ENCODE measurements at regions not wholly inside any gene's neighbourhood (a gene's known extent, or its start where the extent isn't known, plus 50 kb on each side); places are given as distances from the start of the nearest gene placed in this dataset.

DNA sequence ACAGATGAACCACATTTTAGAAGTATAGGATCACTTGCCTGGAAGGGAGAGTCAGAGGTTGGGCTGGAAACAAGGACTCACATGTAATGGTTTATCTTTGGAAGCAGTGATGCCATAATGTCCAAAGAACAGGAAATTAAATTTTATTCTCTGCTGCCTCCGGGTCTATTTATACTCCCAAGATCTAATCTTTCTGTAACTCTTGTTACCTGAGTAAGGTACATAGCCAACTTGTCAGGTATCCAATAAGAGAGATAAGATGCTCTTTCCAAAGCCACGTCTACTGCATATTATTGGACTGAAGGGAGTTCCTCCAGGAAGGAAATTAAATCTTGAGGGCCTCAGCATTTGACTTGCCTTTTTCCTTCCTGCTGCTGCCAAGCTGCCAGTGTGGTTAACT, 71.0 kb downstream of the CRYGS start:
- WGBS (ENCODE audit: insufficient coverage, low coverage, low lambda C conversion rate, missing lambda C conversion rate): 48% methylated on average over 2 of the region's 2 CpGs
- H3K9me3 ChIP-seq: no peaks in the 10 kb centered on the region

DNA sequence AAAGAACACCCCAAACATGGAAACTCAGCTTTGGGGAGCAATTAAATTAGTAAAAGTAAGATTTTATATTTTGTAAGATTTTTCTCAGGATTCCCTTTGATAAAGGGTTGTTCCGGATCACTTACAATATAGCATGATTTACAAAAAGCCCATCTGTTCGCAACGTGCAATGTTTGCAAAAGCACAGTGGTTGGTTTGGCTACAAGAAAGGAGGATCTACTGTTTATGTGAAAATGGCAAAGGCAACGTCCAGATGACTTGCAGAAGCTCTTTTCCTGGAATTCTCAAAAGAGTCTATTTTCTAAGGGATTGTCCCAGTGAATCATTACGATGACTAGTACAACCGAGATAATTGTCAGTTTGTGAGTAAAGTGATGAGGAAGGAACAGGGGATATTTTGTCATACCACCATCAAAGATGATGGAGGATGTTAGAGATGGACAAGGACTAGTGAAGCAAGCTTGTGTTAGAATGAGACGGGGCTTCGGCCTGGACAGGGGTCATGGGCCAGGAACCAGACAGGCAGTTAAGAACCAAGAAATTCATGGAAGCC, 71.6 kb downstream of the CRYGS start:
- Histone ChIP-seq H3K9me3 (no peaks in the 10 kb centered on the region), H3K4me1 (no peaks in the 10 kb centered on the region), H3K27ac (no peak overlapping the region), H3K27me3 (no peaks in the 10 kb centered on the region), H3K4me3 (no peak overlapping the region), H3K36me3 (no peaks in the 10 kb centered on the region)
- DNase-seq: no peak
- TF ChIP-seq POLR2A (IDR thresholded peaks at IDR 0.05) (no peak), CTCF (IDR thresholded peaks at IDR 0.05) (no peak)
- 84% methylated on average over 8 of the region's 8 CpGs for WGBS (ENCODE audit: insufficient coverage, low coverage, low lambda C conversion rate, missing lambda C conversion rate)
- intact Hi-C loops (cut with DNase I): no loop called here
- ATAC-seq: no peak

More for the DNA sequence above, 71.0 kb downstream of the CRYGS start:
- Histone ChIP-seq H3K27me3 (no peaks in the 10 kb centered on the region), H3K27ac (no peak overlapping the region), H3K4me3 (no peak overlapping the region), H3K4me1 (no peaks in the 10 kb centered on the region), H3K36me3 (no peaks in the 10 kb centered on the region)
- DNase-seq (no peak), ATAC-seq (no peak)
- intact Hi-C loops (cut with DNase I): no loop called here
- TF ChIP-seq CTCF (IDR thresholded peaks at IDR 0.05) (no peak), POLR2A (IDR thresholded peaks at IDR 0.05) (no peak)

GRCh38 chr3:186471771-186472170, 72.4 kb downstream of the CRYGS start:
- 71% methylated on average over 4 of the region's 5 CpGs for WGBS (ENCODE audit: insufficient coverage, low coverage, low lambda C conversion rate, missing lambda C conversion rate)
- Histone ChIP-seq H3K36me3 (no peaks in the 10 kb centered on the region), H3K4me1 (no peaks in the 10 kb centered on the region), H3K4me3 (no peak overlapping the region), H3K9me3 (no peaks in the 10 kb centered on the region), H3K27me3 (no peaks in the 10 kb centered on the region), H3K27ac (no peak overlapping the region)
- intact Hi-C loops (cut with DNase I): no loop called here
- TF ChIP-seq CTCF (IDR thresholded peaks at IDR 0.05): no peak
- no peak for TF ChIP-seq POLR2A (IDR thresholded peaks at IDR 0.05)
- DNase-seq: no peak
- ATAC-seq: no peak

GRCh38 chr3:186469525-186469924, 74.7 kb downstream of the CRYGS start:
- WGBS (ENCODE audit: insufficient coverage, low coverage, low lambda C conversion rate, missing lambda C conversion rate): 81% methylated on average over 4 of the region's 4 CpGs
- no peaks in the 10 kb centered on the region for H3K9me3 ChIP-seq

More at GRCh38 chr3:186469525-186469924, 74.7 kb downstream of the CRYGS start:
- Histone ChIP-seq H3K4me3 (no peak overlapping the region), H3K27ac (no peak overlapping the region), H3K36me3 (no peaks in the 10 kb centered on the region), H3K4me1 (no peaks in the 10 kb centered on the region), H3K27me3 (no peaks in the 10 kb centered on the region)
- intact Hi-C loops (cut with DNase I): no loop called here
- no peak for TF ChIP-seq POLR2A (IDR thresholded peaks at IDR 0.05)
- TF ChIP-seq CTCF (IDR thresholded peaks at IDR 0.05): no peak
- ATAC-seq: no peak
- no peak for DNase-seq
